GM19397 (cell line): ENCODE measurements at regions not wholly inside any gene's neighbourhood (a gene's known extent, or its start where the extent isn't known, plus 50 kb on each side); places are given as distances from the start of the nearest gene placed in this dataset.
A peak's percentile ranks its signal among the peaks of the same experiment; 100 is the strongest.

Experiments used
- ATAC-seq: cut with Tn5 transposase; IDR thresholded peaks from one replicate; pipeline ENCODE4 v1.9.1; 2021; ENCODE audit warnings: mild to moderate bottlenecking, moderate library complexity; ENCODE audit not compliant: unreplicated experiment

GRCh38 chr2:219878516-219878915, 251.1 kb downstream of the SLC4A3 start:
- no peak for ATAC-seq

DNA sequence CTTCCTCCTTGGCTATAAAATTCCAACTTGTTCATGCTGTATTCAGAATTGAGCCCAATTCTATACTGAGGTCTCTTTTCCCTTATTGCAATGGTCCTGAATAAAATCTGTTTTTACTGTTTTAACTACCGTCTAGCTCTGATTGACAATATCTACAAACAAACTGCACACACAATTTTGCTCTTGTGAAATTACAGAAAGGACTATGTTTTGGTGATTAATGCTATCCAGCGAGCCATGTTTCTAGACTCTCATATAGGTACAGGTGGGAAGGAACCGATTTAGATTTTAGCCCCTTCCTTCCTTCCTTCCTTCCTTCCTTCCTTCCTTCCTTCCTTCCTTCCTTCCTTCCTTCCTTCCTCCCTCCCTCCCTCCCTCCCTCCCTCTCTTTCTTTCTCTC, 254.4 kb downstream of the SLC4A3 start:
- no peak for ATAC-seq

DNA sequence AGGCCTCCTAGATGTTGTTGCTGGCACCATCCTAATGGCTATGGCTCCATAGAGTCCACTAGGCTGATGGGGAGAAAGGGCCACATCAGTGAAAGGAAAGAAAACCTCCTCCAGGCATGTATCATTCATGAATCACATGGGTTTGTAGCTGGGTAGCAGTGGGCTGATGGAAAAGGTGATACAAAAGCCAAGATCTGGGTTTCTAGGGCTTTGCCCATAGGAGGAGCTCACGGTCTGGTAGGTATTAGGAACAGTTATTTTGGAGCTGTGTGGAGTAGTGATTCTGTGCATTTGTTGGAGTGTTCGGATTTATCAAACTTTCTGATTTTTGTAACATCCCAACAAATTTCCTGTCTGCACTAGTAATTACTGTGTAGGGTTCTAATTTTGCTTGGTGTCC, 259.2 kb downstream of the SLC4A3 start:
- ATAC-seq, result no peak

GRCh38 chr2:219887870-219888269, 260.4 kb downstream of the SLC4A3 start:
- ATAC-seq, result no peak

- no peak for ATAC-seq
Measured at GRCh38 chr2:219893541-219893940, 266.1 kb downstream of the SLC4A3 start.

DNA sequence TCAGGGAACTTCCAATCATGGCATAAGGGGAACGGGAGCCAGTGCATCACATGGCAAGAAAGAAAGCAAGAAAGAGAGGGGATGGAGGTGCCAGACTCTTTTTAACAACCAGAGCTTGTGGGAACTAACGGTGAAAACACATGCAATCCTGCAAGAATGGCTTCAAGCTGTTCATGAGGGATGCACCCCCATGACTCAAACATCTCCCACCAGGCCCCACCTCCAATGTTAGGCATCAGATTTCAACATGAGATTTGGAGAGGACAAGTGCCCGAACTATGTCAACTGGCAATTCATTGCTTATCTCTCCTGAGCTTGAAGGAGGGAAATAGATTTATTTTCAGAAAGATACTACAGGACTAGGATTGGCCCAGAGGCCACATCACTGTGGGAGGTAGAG, 270.0 kb downstream of the SLC4A3 start:
- ATAC-seq, result no peak

- peak; percentile 58 for ATAC-seq
Measured at GRCh38 chr2:219901155-219901554, 273.7 kb downstream of the SLC4A3 start.

- ATAC-seq, result no peak
Measured at GRCh38 chr2:219902891-219903552, 275.6 kb downstream of the SLC4A3 start.

DNA sequence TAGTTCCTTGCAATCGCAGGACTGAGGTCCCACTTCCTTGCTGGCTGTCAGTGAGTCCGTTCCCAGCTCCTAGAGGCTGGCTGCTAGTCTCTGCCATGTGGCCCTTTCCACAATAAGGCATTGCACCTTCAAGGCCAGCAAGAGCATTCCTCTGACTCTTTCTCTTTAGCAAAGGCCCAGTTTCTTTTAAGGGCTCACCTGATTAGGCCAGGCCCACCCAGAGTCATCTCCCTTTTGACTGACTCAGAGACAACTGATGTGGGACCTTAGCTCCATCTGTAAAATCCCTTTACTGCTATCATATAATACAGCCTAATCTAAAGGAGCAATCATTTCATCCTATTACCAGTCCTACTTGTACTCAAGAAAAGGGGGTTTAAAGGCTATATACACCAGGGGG, 278.2 kb downstream of the SLC4A3 start:
- ATAC-seq, result no peak

DNA sequence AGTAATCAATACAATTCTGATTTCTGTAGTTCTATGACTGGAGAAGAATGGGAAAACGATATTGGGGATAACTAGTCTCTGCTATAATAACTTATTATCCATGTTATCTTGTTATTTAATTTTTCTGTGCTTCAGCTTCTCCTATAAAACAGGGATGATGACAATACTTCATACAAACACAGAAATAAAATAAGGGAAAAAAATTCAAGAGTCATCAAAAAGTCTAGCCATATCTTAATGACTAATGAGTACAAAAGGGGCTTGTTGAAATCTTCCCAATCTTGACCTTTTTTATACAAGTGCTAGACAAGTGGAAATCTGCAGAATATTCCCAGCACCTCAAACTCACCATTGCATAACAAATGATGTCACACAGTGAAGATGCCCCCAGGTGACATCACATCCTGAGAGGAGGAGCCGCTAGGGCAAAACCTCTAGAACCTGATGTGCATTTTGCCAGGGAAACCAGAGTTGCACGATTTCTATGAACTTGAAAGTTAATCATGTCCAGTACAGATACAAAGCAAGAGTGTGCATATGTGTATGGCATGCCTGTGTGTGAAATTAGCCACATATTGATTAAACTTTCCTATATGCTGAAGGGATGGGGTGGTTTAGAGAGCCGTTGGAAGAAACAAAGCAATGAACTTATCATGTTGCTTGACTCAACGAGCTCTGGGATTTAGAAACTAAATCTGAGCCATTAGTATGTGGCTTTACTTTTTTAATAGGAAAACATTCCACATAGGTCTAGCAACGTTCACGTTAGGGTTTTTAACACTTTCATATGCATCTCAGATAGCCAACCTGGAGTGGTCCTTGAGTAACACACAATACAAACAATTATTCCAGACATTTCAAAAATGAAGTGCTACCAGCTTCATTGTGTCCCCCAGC, 278.9 kb downstream of the SLC4A3 start:
- no peak for ATAC-seq

- no peak for ATAC-seq
Measured at GRCh38 chr2:219907011-219907365, 279.6 kb downstream of the SLC4A3 start.

DNA sequence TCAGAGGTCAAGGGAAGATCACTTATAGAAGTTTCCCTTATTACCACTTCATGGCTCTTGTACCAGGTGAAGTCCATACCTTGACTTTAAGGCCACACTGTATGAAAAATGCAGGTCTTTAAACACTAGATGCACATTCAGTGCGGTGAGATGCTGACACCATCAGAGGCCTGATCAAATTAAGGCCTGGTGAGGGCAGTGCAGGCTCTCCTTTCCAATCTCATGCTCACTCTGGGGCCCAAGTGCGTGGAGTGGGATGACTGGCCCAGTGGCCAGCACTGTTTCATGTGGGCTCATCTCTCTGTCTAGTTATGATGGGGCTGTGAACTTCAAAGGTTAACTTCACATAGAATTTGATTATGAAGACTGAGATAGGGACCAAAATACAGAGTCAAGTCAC, 281.1 kb downstream of the SLC4A3 start:
- ATAC-seq, result no peak

DNA sequence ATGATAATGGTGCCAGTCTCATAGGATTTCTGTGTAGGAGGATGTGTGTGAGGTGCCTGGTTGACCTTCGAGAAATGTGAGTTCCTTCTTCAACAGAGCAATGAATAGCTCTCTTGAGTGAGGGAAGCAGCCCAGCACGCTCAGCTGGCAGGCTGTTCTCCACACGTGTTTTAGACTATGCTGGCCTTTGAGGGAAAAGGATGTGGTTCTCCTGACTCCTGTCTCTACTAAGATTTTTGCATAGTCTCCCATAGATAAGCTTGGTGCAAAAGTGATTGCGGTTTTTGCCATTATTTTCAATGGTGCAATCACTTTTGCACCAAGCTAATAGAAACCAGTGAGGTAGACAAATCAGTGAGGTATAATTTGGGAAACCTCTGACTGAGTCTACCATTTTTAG, 284.1 kb downstream of the SLC4A3 start:
- no peak for ATAC-seq

DNA sequence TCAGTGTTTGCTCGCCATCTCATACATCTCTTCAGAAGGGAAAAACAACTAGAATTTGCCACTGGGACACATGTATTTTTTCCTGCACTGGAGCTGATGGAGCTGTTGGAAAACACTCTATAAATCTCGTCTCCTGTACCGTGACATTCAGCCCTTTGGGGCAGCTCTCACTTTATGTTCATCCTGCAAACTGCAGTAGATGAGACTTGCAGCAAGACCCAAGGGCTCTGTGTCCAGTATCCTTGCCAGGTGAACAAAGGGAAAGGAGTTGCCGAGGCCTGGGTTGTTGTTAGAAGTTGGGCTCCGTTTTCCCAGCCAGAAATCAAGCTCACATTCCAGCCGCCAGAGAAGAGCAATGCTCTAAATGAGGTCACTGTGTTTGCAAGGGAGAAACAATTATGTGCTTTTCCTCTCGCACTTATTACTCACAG, 285.1 kb downstream of the SLC4A3 start:
- ATAC-seq, result no peak

GRCh38 chr2:219914577-219914976, 287.1 kb downstream of the SLC4A3 start:
- no peak for ATAC-seq

GRCh38 chr2:219916281-219916680, 288.9 kb downstream of the SLC4A3 start:
- ATAC-seq, result no peak

DNA sequence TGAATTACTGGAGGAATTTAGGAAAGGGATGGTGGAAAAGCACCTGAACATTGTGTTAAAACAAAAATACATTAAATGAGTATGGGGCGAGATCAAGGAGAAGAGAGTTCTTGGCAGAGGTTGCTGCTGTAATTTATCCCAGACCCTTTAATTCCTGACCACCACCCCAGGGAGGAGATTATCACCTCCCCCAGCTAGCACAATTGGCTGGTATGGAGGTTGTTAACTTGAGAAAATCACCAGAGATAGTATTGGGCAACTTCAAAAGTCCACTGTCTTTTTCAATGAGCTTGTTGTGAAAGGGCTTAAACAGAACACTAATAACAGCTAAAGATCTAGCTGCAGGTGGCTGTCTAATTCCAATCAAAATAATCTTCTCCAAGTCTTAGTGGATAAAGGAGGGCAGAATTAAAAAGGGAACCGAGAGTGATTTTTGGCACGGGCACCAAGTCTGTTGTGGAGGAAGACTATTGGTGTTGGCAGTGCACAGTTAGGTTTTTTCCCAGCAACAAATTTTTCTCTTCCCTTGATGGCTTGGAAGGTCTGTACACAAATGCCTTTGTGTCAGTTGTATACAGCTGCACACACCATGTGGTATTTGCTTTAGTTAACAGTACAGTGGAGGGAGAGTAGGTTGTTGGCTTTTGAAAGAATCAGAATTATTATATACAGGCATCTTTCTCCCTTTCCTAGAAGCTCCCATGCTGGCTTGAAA, 289.5 kb downstream of the SLC4A3 start:
- no peak for ATAC-seq

GRCh38 chr2:219918254-219918653, 290.8 kb downstream of the SLC4A3 start:
- ATAC-seq, result no peak

DNA sequence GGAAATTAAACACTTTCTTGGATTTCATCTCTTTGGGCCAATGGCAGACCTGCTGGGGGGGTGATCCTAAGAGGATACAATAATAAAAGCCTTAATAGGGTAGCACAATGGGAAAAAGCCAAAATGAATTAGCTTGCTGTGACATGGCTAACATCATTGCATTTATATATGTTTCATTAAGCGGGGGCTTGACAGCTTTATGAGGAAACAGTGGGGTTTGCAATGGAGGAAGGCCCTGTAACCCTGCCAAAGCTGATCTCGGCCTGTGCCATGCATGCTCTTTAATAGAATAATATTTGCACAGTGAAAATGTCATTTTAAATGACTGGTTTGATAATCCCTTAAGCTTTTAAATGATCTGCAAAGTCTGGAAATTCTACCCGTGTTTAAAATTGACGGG, 291.5 kb downstream of the SLC4A3 start:
- ATAC-seq, result no peak

DNA sequence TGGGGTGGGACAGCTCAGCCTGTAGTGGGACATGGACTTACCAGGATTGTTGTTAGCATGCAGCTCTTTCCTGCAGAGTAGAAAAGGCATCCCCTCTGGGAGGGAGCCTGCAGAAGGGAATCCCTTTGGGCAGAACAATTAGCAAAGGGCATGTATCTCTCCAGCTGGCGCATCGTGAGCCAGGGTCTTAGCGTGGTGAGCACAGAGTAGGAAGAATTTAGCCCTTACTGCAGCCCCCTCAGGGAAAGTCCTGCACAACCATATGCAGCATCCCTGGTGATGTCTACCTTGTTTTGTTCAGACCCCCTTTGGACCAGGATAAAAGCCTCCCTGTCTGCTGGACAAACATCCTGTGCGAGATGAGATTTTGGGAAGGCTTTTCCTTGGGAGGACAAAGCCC, 292.1 kb downstream of the SLC4A3 start:
- ATAC-seq, result no peak

GRCh38 chr2:219929835-219930234, 302.4 kb downstream of the SLC4A3 start:
- ATAC-seq, result no peak

GRCh38 chr2:219939647-219940046, 312.2 kb downstream of the SLC4A3 start:
- no peak for ATAC-seq
